KMS-11 (cell line): ENCODE measurements at regions not wholly inside any gene's neighbourhood (a gene's known extent, or its start where the extent isn't known, plus 50 kb on each side); places are given as distances from the start of the nearest gene placed in this dataset.

ENCODE experiments used
- H2AFZ ChIP-seq: fragments of 200-600 bp; sonication (generic); 2 replicates; pipeline ENCODE4 v1.6.1; 2016; ENCODE audit warnings: antibody characterized with exemption, mixed run types, low read depth
- H3K27ac ChIP-seq: fragments of 200-600 bp; sonication (generic); 2 replicates; pipeline ENCODE4 v1.6.1; 2016; ENCODE audit warnings: mild to moderate bottlenecking, mixed run types
- H3K27me3 ChIP-seq: fragments of 200-600 bp; sonication (generic); 2 replicates; pipeline ENCODE4 v1.6.1; 2017; ENCODE audit warnings: mild to moderate bottlenecking, low read depth, mixed run types, moderate library complexity; ENCODE audit not compliant: insufficient read depth
- H3K36me3 ChIP-seq: fragments of 200-600 bp; sonication (generic); 2 replicates; pipeline ENCODE4 v1.6.1; 2017; ENCODE audit warnings: mild to moderate bottlenecking, mixed run types; ENCODE audit not compliant: insufficient read depth
- H3K4me1 ChIP-seq: fragments of 200-600 bp; sonication (generic); 2 replicates; pipeline ENCODE4 v1.6.1; 2016; ENCODE audit warnings: mild to moderate bottlenecking, low read depth, mixed run types; ENCODE audit not compliant: poor library complexity, severe bottlenecking
- H3K4me2 ChIP-seq: fragments of 200-600 bp; sonication (generic); 2 replicates; pipeline ENCODE4 v1.7.0; 2016; ENCODE audit warnings: mild to moderate bottlenecking, mixed run types
- H3K4me3 ChIP-seq: fragments of 200-600 bp; sonication (generic); IDR thresholded peaks from 2 replicates; pipeline ENCODE4 v1.6.1; 2017; ENCODE audit warnings: low read depth, low read length, mixed read lengths; ENCODE audit not compliant: insufficient read depth
- H3K79me2 ChIP-seq: fragments of 200-600 bp; sonication (generic); 2 replicates; pipeline ENCODE4 v1.6.1; 2016; ENCODE audit warnings: low read depth, mixed run types; ENCODE audit not compliant: insufficient read depth
- H3K9ac ChIP-seq: fragments of 200-600 bp; sonication (generic); 2 replicates; pipeline ENCODE4 v1.6.1; 2016; ENCODE audit warnings: mild to moderate bottlenecking, mixed run types
- H4K20me1 ChIP-seq: fragments of 200-600 bp; sonication (generic); 2 replicates; pipeline ENCODE4 v1.6.1; 2016; ENCODE audit warnings: mild to moderate bottlenecking, mixed run types; ENCODE audit not compliant: insufficient read depth
- TF ChIP-seq, protein P1 (sequence below): fragments of 200-600 bp; sonication (generic); conservative IDR thresholded peaks from 2 replicates; pipeline ENCODE4 v1.6.1; 2017; ENCODE audit warnings: low read depth, mild to moderate bottlenecking, antibody characterized with exemption, low read length, moderate library complexity, mixed read lengths

DNA sequence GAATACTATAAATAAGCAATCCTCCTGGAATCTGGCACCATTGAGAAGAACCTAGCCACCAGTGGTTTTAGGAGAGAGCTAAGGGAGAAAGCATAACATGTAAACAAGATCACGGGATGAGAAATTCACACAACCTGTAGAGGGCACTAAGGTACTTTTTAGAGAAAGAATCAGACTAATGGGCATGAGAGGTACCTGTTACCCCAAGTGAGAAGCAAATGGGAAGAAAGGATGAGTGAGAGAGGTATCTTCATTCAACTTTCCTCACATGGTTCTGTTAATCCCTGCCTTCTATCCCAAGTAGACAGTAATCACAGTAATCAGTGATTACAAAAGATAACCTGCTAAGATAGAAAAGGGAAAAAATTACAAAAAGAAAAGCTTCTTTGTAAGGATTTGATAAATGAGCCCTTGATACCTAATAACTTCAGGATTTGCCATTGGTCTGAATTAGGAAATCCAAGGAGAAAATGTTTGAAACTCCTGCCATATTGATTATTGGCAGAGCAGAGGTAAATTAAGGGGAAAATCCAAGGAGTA is 251.1 kb upstream of the ADGRL2 start:
- Histone ChIP-seq H3K4me1 (peaks cover 29% of the 10 kb centered on the region), H3K27ac (no peak overlapping the region), H2AFZ (no peak overlapping the region), H3K27me3 (no peaks in the 10 kb centered on the region), H3K79me2 (no peaks in the 10 kb centered on the region), H3K4me2 (peak overlapping the region; percentile 22; the same call in 1 of the 2 replicates), H4K20me1 (no peaks in the 10 kb centered on the region), H3K36me3 (no peaks in the 10 kb centered on the region), H3K9ac (no peak overlapping the region), H3K4me3 (no peak overlapping the region)
- TF ChIP-seq, protein P1, sequence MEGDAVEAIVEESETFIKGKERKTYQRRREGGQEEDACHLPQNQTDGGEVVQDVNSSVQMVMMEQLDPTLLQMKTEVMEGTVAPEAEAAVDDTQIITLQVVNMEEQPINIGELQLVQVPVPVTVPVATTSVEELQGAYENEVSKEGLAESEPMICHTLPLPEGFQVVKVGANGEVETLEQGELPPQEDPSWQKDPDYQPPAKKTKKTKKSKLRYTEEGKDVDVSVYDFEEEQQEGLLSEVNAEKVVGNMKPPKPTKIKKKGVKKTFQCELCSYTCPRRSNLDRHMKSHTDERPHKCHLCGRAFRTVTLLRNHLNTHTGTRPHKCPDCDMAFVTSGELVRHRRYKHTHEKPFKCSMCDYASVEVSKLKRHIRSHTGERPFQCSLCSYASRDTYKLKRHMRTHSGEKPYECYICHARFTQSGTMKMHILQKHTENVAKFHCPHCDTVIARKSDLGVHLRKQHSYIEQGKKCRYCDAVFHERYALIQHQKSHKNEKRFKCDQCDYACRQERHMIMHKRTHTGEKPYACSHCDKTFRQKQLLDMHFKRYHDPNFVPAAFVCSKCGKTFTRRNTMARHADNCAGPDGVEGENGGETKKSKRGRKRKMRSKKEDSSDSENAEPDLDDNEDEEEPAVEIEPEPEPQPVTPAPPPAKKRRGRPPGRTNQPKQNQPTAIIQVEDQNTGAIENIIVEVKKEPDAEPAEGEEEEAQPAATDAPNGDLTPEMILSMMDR: peak; percentile 31; the same call in 1 of the 2 replicates

DNA sequence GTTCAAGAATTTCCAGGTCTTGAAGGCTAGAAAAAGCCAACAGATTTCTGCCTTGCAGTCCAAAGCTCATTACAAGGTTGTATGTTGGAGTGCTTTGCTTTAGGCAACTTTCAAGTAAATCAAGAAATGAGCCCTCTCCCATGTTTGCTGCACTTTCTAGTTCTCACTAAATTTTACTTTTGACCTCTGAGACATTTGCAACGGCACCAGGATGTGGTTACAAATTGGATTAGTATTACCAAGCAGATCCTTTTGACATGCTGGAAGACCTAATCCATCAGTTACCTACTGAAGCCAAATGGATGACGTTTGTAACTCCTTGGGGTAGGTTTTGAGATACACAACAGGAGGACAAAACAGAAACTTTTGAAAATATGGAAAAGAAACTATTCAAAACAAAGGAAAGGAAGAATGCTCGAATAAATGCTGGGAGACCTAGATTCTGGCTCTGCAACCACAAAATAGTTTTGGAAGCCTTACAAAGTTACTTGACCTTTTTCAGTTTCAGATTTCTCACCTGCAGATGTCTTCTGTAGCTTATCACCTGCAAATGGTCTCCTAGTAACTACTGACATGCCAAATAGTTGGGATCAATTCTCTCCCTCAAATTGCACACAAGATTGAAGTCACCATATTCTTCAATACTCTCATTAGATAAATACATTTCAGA is 251.7 kb upstream of the ADGRL2 start:
- Histone ChIP-seq H3K36me3 (no peaks in the 10 kb centered on the region), H3K79me2 (no peaks in the 10 kb centered on the region), H3K9ac (no peak overlapping the region), H4K20me1 (no peaks in the 10 kb centered on the region), H3K4me1 (peaks cover 23% of the 10 kb centered on the region), H3K4me2 (peak overlapping the region; percentile 22; the same call in 1 of the 2 replicates), H2AFZ (no peak overlapping the region), H3K27ac (no peak overlapping the region), H3K27me3 (no peaks in the 10 kb centered on the region), H3K4me3 (no peak overlapping the region)
- TF ChIP-seq, protein P1: no peak

DNA sequence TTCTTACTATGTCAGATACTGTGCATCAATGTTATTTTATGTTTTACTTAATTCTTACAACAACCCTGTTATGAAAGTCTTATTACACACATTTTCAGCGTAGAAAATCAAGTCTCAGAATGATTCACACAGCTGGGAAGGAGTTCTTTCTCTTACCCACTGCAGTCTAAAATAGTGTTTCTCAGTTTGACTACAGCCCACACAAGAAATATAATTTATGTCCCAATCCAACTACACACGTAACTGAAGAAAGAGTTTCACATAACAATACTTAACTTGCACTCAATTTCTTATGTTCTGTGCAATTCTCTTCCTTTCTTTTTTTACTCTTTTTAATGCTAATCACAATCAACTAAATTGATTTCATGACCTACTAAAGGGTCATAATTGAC is 252.8 kb upstream of the ADGRL2 start:
- no peaks in the 10 kb centered on the region for H3K27me3 ChIP-seq
- H3K4me3 ChIP-seq: no peak overlapping the region
- H3K9ac ChIP-seq: no peak overlapping the region
- peaks cover 23% of the 10 kb centered on the region for H3K4me1 ChIP-seq
- H2AFZ ChIP-seq: no peak overlapping the region
- TF ChIP-seq, protein P1: no peak
- H3K27ac ChIP-seq: no peak overlapping the region
- no peaks in the 10 kb centered on the region for H4K20me1 ChIP-seq
- H3K79me2 ChIP-seq: no peaks in the 10 kb centered on the region
- no peaks in the 10 kb centered on the region for H3K36me3 ChIP-seq
- H3K4me2 ChIP-seq: peak overlapping the region; percentile 22; the same call in 1 of the 2 replicates

DNA sequence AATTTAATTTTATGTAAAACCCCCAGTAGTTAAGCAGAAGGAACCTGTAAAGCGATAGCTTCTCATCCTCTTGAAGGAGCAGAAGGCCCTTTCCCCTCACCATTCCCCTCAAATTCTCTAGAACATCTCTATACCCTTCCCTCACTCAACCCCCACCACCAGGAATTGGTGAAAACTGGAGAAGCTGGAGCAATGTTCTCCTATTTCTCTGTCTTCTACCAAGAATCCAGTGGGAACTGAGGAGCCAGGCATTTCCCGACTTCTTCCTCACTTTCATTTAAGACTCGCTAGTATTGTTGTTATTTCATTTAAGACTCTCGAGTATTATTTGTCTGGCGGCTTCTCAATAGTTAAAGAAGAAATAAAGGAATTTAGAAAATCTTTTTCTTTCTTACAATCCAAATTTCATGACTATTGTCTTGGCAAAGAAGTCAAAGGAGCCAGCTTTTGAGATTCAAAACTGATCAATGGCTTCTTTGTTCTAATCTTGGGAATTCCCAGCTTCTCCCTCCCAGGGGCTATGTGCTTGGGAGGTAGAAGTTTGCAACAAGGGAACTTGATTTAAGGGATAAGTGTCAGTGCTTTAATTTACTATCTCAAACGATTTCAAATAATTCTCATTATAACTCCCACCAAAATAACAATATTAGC is 253.3 kb upstream of the ADGRL2 start:
- H3K4me3 ChIP-seq: no peak overlapping the region
- no peak overlapping the region for H3K4me2 ChIP-seq
- H2AFZ ChIP-seq: no peak overlapping the region
- no peak overlapping the region for H3K9ac ChIP-seq
- no peaks in the 10 kb centered on the region for H4K20me1 ChIP-seq
- no peaks in the 10 kb centered on the region for H3K27me3 ChIP-seq
- H3K36me3 ChIP-seq: no peaks in the 10 kb centered on the region
- H3K79me2 ChIP-seq: no peaks in the 10 kb centered on the region
- H3K4me1 ChIP-seq: peaks cover 23% of the 10 kb centered on the region
- H3K27ac ChIP-seq: no peak overlapping the region
- TF ChIP-seq, protein P1: no peak
